Suppressor macrophage (primary cell): ENCODE measurements at regions not wholly inside any gene's neighbourhood (a gene's known extent, or its start where the extent isn't known, plus 50 kb on each side); places are given as distances from the start of the nearest gene placed in this dataset.
"Not testable (repeated sequence)": the region's sequence is repeated elsewhere in the genome, so short reads cannot be mapped to it uniquely, and the experiment has no call there.

Source experiments
- DNase-seq, 4 experiments: peaks; one replicate each; pipeline ENCODE4 v3.0.0-alpha.2; 2020 to 2022

- not testable (repeated sequence) for DNase-seq
These were observed 235.9 kb downstream of the TMEM121 start for GRCh38 chr14:105762262-105762661.

- not testable (repeated sequence) for DNase-seq
These were observed 238.0 kb downstream of the TMEM121 start for GRCh38 chr14:105764254-105764901.

GRCh38 chr14:105765072-105765825 is 238.9 kb downstream of the TMEM121 start:
- DNase-seq = not testable (repeated sequence)

- no peak for DNase-seq
These were observed 239.7 kb downstream of the TMEM121 start for GRCh38 chr14:105765893-105766614.

GRCh38 chr14:105767315-105767714 is 240.9 kb downstream of the TMEM121 start:
- DNase-seq = no peak

- not testable (repeated sequence) for DNase-seq
These were observed 241.7 kb downstream of the TMEM121 start for GRCh38 chr14:105768039-105768438.

- DNase-seq = not testable (repeated sequence)
These were observed 242.8 kb downstream of the TMEM121 start for GRCh38 chr14:105769061-105769730.

- not testable (repeated sequence) for DNase-seq
These were observed 244.3 kb downstream of the TMEM121 start for GRCh38 chr14:105770619-105771216.

GRCh38 chr14:105771261-105772226 is 245.2 kb downstream of the TMEM121 start:
- not testable (repeated sequence) for DNase-seq

GRCh38 chr14:105772710-105773250 is 246.4 kb downstream of the TMEM121 start:
- DNase-seq = not testable (repeated sequence)

- DNase-seq = no peak
These were observed 247.2 kb downstream of the TMEM121 start for GRCh38 chr14:105773584-105773983.

GRCh38 chr14:105774001-105774400 is 247.6 kb downstream of the TMEM121 start:
- DNase-seq = no peak

GRCh38 chr14:105774585-105775348 is 248.4 kb downstream of the TMEM121 start:
- DNase-seq = not testable (repeated sequence)

GRCh38 chr14:105775349-105775923 is 249.1 kb downstream of the TMEM121 start:
- not testable (repeated sequence) for DNase-seq

GRCh38 chr14:105776112-105776511 is 249.7 kb downstream of the TMEM121 start:
- not testable (repeated sequence) for DNase-seq

GRCh38 chr14:105776924-105777323 is 250.5 kb downstream of the TMEM121 start:
- no peak for DNase-seq

- DNase-seq = no peak
These were observed 257.3 kb downstream of the TMEM121 start for GRCh38 chr14:105783707-105784106.

GRCh38 chr14:105793836-105794235 is 267.5 kb downstream of the TMEM121 start:
- DNase-seq = peak in 1 of 4 experiments; percentile 0

GRCh38 chr14:105797546-105797945 is 271.2 kb downstream of the TMEM121 start:
- DNase-seq = no peak

- no peak for DNase-seq
These were observed 279.3 kb downstream of the TMEM121 start for GRCh38 chr14:105805701-105806100.
